Neural cell (in vitro differentiated cells): ENCODE measurements at regions not wholly inside any gene's neighbourhood (a gene's known extent, or its start where the extent isn't known, plus 50 kb on each side); places are given as distances from the start of the nearest gene placed in this dataset.

ENCODE experiments used
- H2AFZ ChIP-seq: fragments of 200-600, 300-800 bp; sonication (generic), shearing (Covaris generic); 2 replicates; pipeline ENCODE4 v1.6.0; 2014; ENCODE audit warnings: low read depth, mild to moderate bottlenecking, antibody characterized with exemption, low read length, moderate library complexity
- H3F3A ChIP-seq: fragments of 200-600 bp; shearing (Covaris generic); 2 replicates; pipeline ENCODE4 v1.6.1; 2016; ENCODE audit warnings: mild to moderate bottlenecking, moderate library complexity, mixed read lengths, antibody characterized with exemption, low read length; ENCODE audit not compliant: insufficient read depth, poor library complexity, severe bottlenecking
- H3K27ac ChIP-seq: fragments of 200-600, 300-800 bp; sonication (generic), shearing (Covaris generic); 2 replicates; pipeline ENCODE4 v1.5.1; 2014; ENCODE audit warnings: mild to moderate bottlenecking, low read length, moderate library complexity
- H3K27me3 ChIP-seq: fragments of 300-800, 200-600 bp; sonication (generic), shearing (Covaris generic); 2 replicates; pipeline ENCODE4 v1.6.0; 2014; ENCODE audit warnings: mild to moderate bottlenecking, low read depth, low read length, moderate library complexity; ENCODE audit not compliant: insufficient read depth
- H3K36me3 ChIP-seq: fragments of 300-800, 200-600 bp; sonication (generic), shearing (Covaris generic); 2 replicates; pipeline ENCODE4 v1.5.1; 2014; ENCODE audit warnings: mild to moderate bottlenecking, antibody characterized with exemption, low read length, moderate library complexity; ENCODE audit not compliant: insufficient read depth
- H3K4me2 ChIP-seq: fragments of 300-800, 200-600 bp; sonication (generic), shearing (Covaris generic); 2 replicates; pipeline ENCODE4 v1.6.0; 2014; ENCODE audit warnings: mild to moderate bottlenecking, low read length
- H3K4me3 ChIP-seq: fragments of 300-800, 200-600 bp; sonication (generic), shearing (Covaris generic); 2 replicates; pipeline ENCODE4 v1.5.1; 2014; ENCODE audit warnings: mild to moderate bottlenecking, low read length, moderate library complexity
- H3K79me2 ChIP-seq: fragments of 200-600 bp; shearing (Covaris generic); replicated peaks from 2 replicates; pipeline ENCODE4 v1.6.0; 2014; ENCODE audit warnings: mild to moderate bottlenecking, low read length, moderate library complexity; ENCODE audit not compliant: insufficient read depth
- H3K9ac ChIP-seq: fragments of 300-800, 200-600 bp; sonication (generic), shearing (Covaris generic); 2 replicates; pipeline ENCODE4 v1.6.1; 2016; ENCODE audit warnings: mild to moderate bottlenecking, low read length, mixed read lengths
- H3K9me2 ChIP-seq: fragments of 200-600 bp; shearing (Covaris generic); 2 replicates; pipeline ENCODE4 v1.6.1; 2016; ENCODE audit warnings: mild to moderate bottlenecking, low read length, mixed read lengths; ENCODE audit not compliant: insufficient read depth
- H3K9me3 ChIP-seq: fragments of 200-600, 300-800 bp; sonication (generic), shearing (Covaris generic); 2 replicates; pipeline ENCODE4 v1.6.1; 2016; ENCODE audit warnings: mild to moderate bottlenecking, mixed run types, low read length, moderate library complexity, mixed read lengths
- H4K20me1 ChIP-seq: fragments of 200-600 bp; shearing (Covaris generic); 2 replicates; pipeline ENCODE4 v1.6.1; 2016; ENCODE audit warnings: mild to moderate bottlenecking, mixed run types; ENCODE audit not compliant: insufficient read depth
- CTCF ChIP-seq: fragments of 450-650 bp; IDR thresholded peaks from 2 replicates; pipeline ENCODE4 v1.5.1; 2014; ENCODE audit warnings: antibody characterized with exemption, mild to moderate bottlenecking, moderate library complexity; ENCODE audit not compliant: poor library complexity, severe bottlenecking
- EZH2 ChIP-seq: fragments of 200-600, 300-800 bp; shearing (Covaris generic), sonication (generic); IDR thresholded peaks from 2 replicates; pipeline ENCODE4 v1.6.1; 2014; ENCODE audit warnings: antibody characterized with exemption, low read length, borderline replicate concordance, mild to moderate bottlenecking; ENCODE audit not compliant: insufficient read depth, poor library complexity, severe bottlenecking
- MXI1 ChIP-seq: fragments of 450-650 bp; conservative IDR thresholded peaks from 2 replicates; pipeline ENCODE4 v1.6.1; 2014; ENCODE audit warnings: antibody characterized with exemption, mild to moderate bottlenecking; ENCODE audit not compliant: poor library complexity, severe bottlenecking
- POLR2AphosphoS5 ChIP-seq: IDR thresholded peaks from 2 replicates; pipeline ENCODE4 v1.6.1; 2012
- RAD21 ChIP-seq: fragments of 450-650 bp; conservative IDR thresholded peaks from 2 replicates; pipeline ENCODE4 v1.6.1; 2014; ENCODE audit warnings: antibody characterized with exemption, mild to moderate bottlenecking, moderate library complexity
- REST ChIP-seq: IDR thresholded peaks from 2 replicates; pipeline ENCODE4 v1.6.1; 2012; ENCODE audit warnings: borderline replicate concordance
- SMC3 ChIP-seq: fragments of 450-650 bp; conservative IDR thresholded peaks from 2 replicates; pipeline ENCODE4 v1.6.1; 2014; ENCODE audit warnings: antibody characterized with exemption, mild to moderate bottlenecking, moderate library complexity; ENCODE audit not compliant: poor library complexity
- TAF1 ChIP-seq: IDR thresholded peaks from 2 replicates; pipeline ENCODE4 v1.6.1; 2012; ENCODE audit warnings: low read depth

GRCh38 chr5:60196385-60197113 lies 303.0 kb upstream of the PDE4D start:
- Histone ChIP-seq H3K27me3 (no peaks in the 10 kb centered on the region), H3F3A (no peaks in the 10 kb centered on the region), H3K9ac (no peak overlapping the region), H3K27ac (peak overlapping the region; percentile 21), H3K4me3 (no peak overlapping the region), H3K4me2 (no peak overlapping the region), H3K9me2 (no peaks in the 10 kb centered on the region), H3K9me3 (no peaks in the 10 kb centered on the region), H4K20me1 (no peaks in the 10 kb centered on the region), H3K36me3 (no peaks in the 10 kb centered on the region), H2AFZ (no peak overlapping the region), H3K79me2 (no peaks in the 10 kb centered on the region)
- TF ChIP-seq MXI1 (no peak), REST (no peak), EZH2 (no peak), SMC3 (no peak), CTCF (no peak), TAF1 (no peak)

- Histone ChIP-seq H3K9me2 (no peaks in the 10 kb centered on the region), H4K20me1 (no peaks in the 10 kb centered on the region), H3K4me2 (no peak overlapping the region), H3K27ac (peak overlapping the region; percentile 49), H3K27me3 (no peaks in the 10 kb centered on the region), H3K9ac (no peak overlapping the region), H2AFZ (no peak overlapping the region), H3K4me3 (no peak overlapping the region), H3K79me2 (no peaks in the 10 kb centered on the region), H3K36me3 (no peaks in the 10 kb centered on the region), H3F3A (no peaks in the 10 kb centered on the region), H3K9me3 (no peaks in the 10 kb centered on the region)
- TF ChIP-seq RAD21: no peak
- no peak for TF ChIP-seq SMC3
- TF ChIP-seq POLR2AphosphoS5: peak; percentile 21
- no peak for TF ChIP-seq TAF1
These were observed 302.0 kb upstream of the PDE4D start for GRCh38 chr5:60195551-60195950.

- Histone ChIP-seq H3K27ac (peak overlapping the region; percentile 49), H3K9me2 (no peaks in the 10 kb centered on the region), H4K20me1 (no peaks in the 10 kb centered on the region), H3K36me3 (no peaks in the 10 kb centered on the region), H3K79me2 (no peaks in the 10 kb centered on the region), H3F3A (no peaks in the 10 kb centered on the region), H2AFZ (no peak overlapping the region), H3K9ac (no peak overlapping the region), H3K27me3 (no peaks in the 10 kb centered on the region), H3K4me2 (no peak overlapping the region), H3K4me3 (no peak overlapping the region), H3K9me3 (no peaks in the 10 kb centered on the region)
- TF ChIP-seq MXI1 (no peak), EZH2 (no peak)
These were observed 301.6 kb upstream of the PDE4D start for GRCh38 chr5:60195083-60195482.
